Right lobe of liver (tissue), 6 donors: ENCODE measurements at regions not wholly inside any gene's neighbourhood (a gene's known extent, or its start where the extent isn't known, plus 50 kb on each side); places are given as distances from the start of the nearest gene placed in this dataset.

Experiments used
- ATAC-seq, 4 donors: fragments of 200-7000 bp; cut with Tn5 transposase; one replicate each; pipeline ENCODE4 v1.9.1; 2020; ENCODE audit warnings: mild to moderate bottlenecking in 4 of 4, moderate library complexity in 4 of 4
- DNase-seq, 3 donors: peaks; one replicate each; pipeline ENCODE4 v3.0.0-alpha.2; 2020
- H3K27ac ChIP-seq, 3 donors: fragments of 200-600 bp; one replicate each; pipeline ENCODE4 v1.8.0; 2022
- H3K27me3 ChIP-seq, 2 donors: fragments of 200-600 bp; one replicate each; pipeline ENCODE4 v1.8.0; 2022
- H3K36me3 ChIP-seq, 4 donors: fragments of 200-600 bp; sonication (generic) in 1 of 4; one replicate each; pipeline versions ENCODE4 v1.5.1 to v1.8.0; 2017 to 2022; ENCODE audit warnings: control low read depth in 1 of 4
- H3K4me1 ChIP-seq, 4 donors: fragments of 200-600 bp; sonication (generic) in 1 of 4; one replicate each; pipeline versions ENCODE4 v1.5.1 to v1.8.0; 2017 to 2022; ENCODE audit warnings: control low read depth in 1 of 4
- H3K4me3 ChIP-seq, 3 donors: fragments of 200-600 bp; one replicate each; pipeline ENCODE4 v1.8.0; 2022
- H3K9me3 ChIP-seq, 4 donors: fragments of 200-600 bp; sonication (generic) in 1 of 4; one replicate each; pipeline versions ENCODE4 v1.5.1 to v1.8.0; 2017 to 2022; ENCODE audit warnings: control low read depth in 1 of 4
- POLR2A ChIP-seq: fragments of 450-650 bp; IDR thresholded peaks from one replicate; pipeline ENCODE4 v1.6.1; 2017; ENCODE audit warnings: antibody characterized with exemption, mild to moderate bottlenecking
- WGBS: methylation state at CpG from one replicate; pipeline ENCODE4 v1.1.6; 2018; ENCODE audit warnings: low coverage, low lambda C conversion rate; ENCODE audit not compliant: insufficient coverage; ENCODE audit errors: missing lambda C conversion rate; 5-methylcytosine and 5-hydroxymethylcytosine counted together
- intact Hi-C, 2 donors: fragments of 100-400 bp; cut with DNase I; formaldehyde crosslinking; loops; one replicate each; pipeline versions ENCODE4 v1.11.2 to v1.14.1; 2022
- TF ChIP-seq, protein P1 (sequence below), 4 donors: fragments of 200-600 bp in 3 of 4; fragments of 450-650 bp in 1 of 4; IDR thresholded peaks; one replicate each; pipeline versions ENCODE4 v1.5.1 to v1.8.0; 2016 to 2022; ENCODE audit warnings: antibody characterized with exemption in 4 of 4, mild to moderate bottlenecking in 2 of 4
- donor health status: DM: no; HTN: yes; CAD: no.
- donor health status: DM: no; HTN: no; CAD: no.
- donor health status: DM: no; HTN: no; CAD: no.
- donor health status: DM: no; HTN: yes; CAD: no.
- donor health status: DM: no; HTN: yes; CAD: no.

DNA sequence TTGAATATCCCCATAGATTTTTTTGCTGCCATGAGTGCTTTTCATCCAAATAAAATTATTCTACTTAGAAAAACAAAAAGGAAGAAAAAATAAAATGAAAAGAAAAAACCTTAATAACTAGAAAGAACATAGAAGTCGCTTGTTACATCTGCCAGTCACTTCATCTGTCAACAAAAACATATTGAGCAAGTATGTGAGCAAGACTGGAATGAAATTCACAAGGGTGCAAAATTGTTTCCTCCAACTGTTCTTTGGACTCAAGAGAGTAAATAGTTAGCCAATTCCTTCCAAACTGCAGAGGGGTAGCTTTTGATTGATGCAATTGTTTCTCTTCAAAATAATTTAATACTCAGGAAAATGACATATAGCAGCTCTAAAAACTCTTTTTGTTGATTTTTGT, 336.3 kb upstream of the CDH7 start:
- 38% methylated on average over 1 of the region's 1 CpG for WGBS

DNA sequence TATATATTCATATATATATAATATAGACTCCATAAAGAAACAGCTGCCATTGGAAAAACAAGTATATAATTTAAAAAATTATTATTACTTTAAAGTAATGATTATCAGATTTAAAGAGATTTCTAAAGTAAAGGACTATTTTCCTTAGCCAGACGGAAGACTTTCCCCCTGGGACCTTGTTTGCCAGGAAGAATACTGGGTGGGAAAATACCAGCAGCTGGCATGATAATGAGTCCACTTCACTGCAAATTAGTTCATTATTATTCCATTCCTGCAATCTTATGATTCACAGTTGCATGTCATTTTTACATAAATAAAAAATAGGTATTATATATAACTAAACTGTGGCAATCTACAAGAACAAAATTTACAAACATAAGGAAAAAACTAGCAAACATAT, 339.8 kb upstream of the CDH7 start:
- DNase-seq, result no peak
- no peak for TF ChIP-seq POLR2A
- TF ChIP-seq, protein P1, sequence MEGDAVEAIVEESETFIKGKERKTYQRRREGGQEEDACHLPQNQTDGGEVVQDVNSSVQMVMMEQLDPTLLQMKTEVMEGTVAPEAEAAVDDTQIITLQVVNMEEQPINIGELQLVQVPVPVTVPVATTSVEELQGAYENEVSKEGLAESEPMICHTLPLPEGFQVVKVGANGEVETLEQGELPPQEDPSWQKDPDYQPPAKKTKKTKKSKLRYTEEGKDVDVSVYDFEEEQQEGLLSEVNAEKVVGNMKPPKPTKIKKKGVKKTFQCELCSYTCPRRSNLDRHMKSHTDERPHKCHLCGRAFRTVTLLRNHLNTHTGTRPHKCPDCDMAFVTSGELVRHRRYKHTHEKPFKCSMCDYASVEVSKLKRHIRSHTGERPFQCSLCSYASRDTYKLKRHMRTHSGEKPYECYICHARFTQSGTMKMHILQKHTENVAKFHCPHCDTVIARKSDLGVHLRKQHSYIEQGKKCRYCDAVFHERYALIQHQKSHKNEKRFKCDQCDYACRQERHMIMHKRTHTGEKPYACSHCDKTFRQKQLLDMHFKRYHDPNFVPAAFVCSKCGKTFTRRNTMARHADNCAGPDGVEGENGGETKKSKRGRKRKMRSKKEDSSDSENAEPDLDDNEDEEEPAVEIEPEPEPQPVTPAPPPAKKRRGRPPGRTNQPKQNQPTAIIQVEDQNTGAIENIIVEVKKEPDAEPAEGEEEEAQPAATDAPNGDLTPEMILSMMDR (IDR thresholded peaks at IDR 0.05), result no peak
- H3K4me1 ChIP-seq, result no peaks in the 10 kb centered on the region
- ATAC-seq, result no peak
- H3K27me3 ChIP-seq, result no peaks in the 10 kb centered on the region
- no peaks in the 10 kb centered on the region for H3K9me3 ChIP-seq
- no peak overlapping the region for H3K4me3 ChIP-seq
- no peaks in the 10 kb centered on the region for H3K36me3 ChIP-seq
- no peak overlapping the region for H3K27ac ChIP-seq
- intact Hi-C loops, result no loop called here
- 54% methylated on average over 1 of the region's 1 CpG for WGBS

More for the DNA sequence above, 336.3 kb upstream of the CDH7 start:
- ATAC-seq (no peak), DNase-seq (no peak)
- H3K4me3 ChIP-seq, result no peak overlapping the region
- no peaks in the 10 kb centered on the region for H3K27me3 ChIP-seq
- no peaks in the 10 kb centered on the region for H3K9me3 ChIP-seq
- no peaks in the 10 kb centered on the region for H3K36me3 ChIP-seq
- H3K4me1 ChIP-seq, result no peaks in the 10 kb centered on the region
- no peak overlapping the region for H3K27ac ChIP-seq
- TF ChIP-seq POLR2A, result no peak
- TF ChIP-seq, protein P1 (IDR thresholded peaks at IDR 0.05), result no peak
- intact Hi-C loops, result no loop called here

DNA sequence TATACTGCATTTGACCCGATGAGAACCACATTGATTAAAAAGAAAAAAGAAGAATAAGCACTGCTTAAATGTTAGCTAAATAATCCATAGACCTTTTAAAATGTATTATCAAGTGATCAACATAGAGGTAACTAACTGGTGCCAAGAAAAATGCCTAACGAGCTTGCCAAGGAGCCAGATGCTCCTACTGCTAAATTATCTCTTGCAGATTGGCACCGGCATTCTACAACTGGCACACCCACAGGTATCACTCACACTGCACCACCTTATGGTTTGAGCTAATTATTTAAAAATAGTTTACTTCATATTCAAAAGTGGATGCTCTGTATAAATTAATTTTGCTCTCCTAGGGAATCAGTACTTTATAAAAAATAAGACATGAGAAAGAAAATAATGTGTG, 341.6 kb upstream of the CDH7 start:
- 37% methylated on average over 3 of the region's 3 CpGs for WGBS
- no peak for ATAC-seq

DNA sequence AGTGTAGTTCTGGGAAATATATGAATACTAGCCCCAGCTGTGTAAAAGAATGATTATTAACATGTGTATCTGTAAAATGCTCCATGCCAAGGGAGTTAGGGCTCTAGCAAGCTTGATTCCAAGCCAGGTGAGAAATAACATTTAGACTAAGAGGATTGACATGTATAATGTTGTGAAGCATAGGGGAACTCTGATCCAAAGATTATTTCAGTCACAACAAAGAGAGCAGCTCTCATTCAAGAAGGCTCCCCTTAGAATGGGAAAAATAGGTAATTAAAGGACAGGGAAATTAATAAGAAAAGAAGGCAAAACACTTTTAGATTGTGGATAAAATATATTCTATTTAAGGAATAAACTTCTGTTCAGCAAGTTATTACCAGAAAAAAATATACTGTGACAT, 347.3 kb upstream of the CDH7 start:
- Histone ChIP-seq H3K27me3 (no peaks in the 10 kb centered on the region), H3K36me3 (no peaks in the 10 kb centered on the region), H3K4me1 (no peaks in the 10 kb centered on the region), H3K27ac (no peak overlapping the region), H3K4me3 (no peak overlapping the region), H3K9me3 (no peaks in the 10 kb centered on the region)
- no peak for TF ChIP-seq POLR2A
- TF ChIP-seq, protein P1 (IDR thresholded peaks at IDR 0.05), result no peak
- intact Hi-C loops, result no loop called here
- ATAC-seq, result no peak
- no peak for DNase-seq

More for the DNA sequence above, 341.6 kb upstream of the CDH7 start:
- Histone ChIP-seq H3K36me3 (no peaks in the 10 kb centered on the region), H3K4me3 (no peak overlapping the region), H3K9me3 (no peaks in the 10 kb centered on the region), H3K27ac (no peak overlapping the region), H3K4me1 (no peaks in the 10 kb centered on the region), H3K27me3 (no peaks in the 10 kb centered on the region)
- TF ChIP-seq, protein P1 (IDR thresholded peaks at IDR 0.05), result no peak
- TF ChIP-seq POLR2A, result no peak
- intact Hi-C loops, result no loop called here
- DNase-seq, result no peak

DNA sequence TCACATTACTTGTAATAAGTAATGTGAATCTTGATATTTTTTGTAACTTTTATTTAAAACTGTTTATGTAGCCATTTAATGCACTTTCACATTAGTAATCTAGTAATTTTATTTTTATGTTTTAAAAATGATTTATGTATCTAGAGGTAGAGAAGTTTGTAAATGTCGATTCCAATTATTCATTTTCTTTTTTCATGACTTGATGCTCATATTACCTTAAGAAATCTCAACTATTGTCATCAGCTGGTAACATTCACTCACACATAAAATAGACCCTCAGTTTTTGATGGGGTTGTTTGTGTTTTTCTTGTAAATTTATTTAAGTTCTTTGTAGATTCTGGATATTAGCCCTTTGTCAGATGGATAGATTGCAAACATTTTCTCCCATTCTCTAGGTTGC, 351.7 kb upstream of the CDH7 start:
- DNase-seq (no peak), ATAC-seq (no peak)
- H3K4me1 ChIP-seq, result no peaks in the 10 kb centered on the region
- intact Hi-C loops, result no loop called here
- H3K27me3 ChIP-seq, result no peaks in the 10 kb centered on the region
- WGBS, result 37% methylated on average over 1 of the region's 1 CpG
- H3K36me3 ChIP-seq, result no peaks in the 10 kb centered on the region
- no peak overlapping the region for H3K4me3 ChIP-seq
- no peaks in the 10 kb centered on the region for H3K9me3 ChIP-seq
- TF ChIP-seq, protein P1 (IDR thresholded peaks at IDR 0.05), result no peak
- TF ChIP-seq POLR2A, result no peak
- no peak overlapping the region for H3K27ac ChIP-seq
